AG04450 (cell line): ENCODE measurements at regions not wholly inside any gene's neighbourhood (a gene's known extent, or its start where the extent isn't known, plus 50 kb on each side); places are given as distances from the start of the nearest gene placed in this dataset.

Experiments used
- CTCF ChIA-PET: fragments of 300-600, 350-600 bp; formaldehyde crosslinking; extraction: SDS; loops from one replicate; lab custom pipeline; 2022; ENCODE audit warnings: antibody characterized with exemption, inconsistent platforms; lab: Charles Lee
- POLR2A ChIA-PET: fragments of 350-600 bp; formaldehyde crosslinking; extraction: SDS; loops from one replicate; lab custom pipeline; 2021; ENCODE audit warnings: antibody characterized with exemption, inconsistent platforms; lab: Yijun Ruan, JAX
- DNase-seq: peaks from one replicate; pipeline ENCODE4 v3.0.0-alpha.2; 2011; ENCODE audit warnings: low read depth, low spot score
- H3K27ac ChIP-seq: one replicate; pipeline ENCODE4 v1.5.1; 2012; ENCODE audit warnings: low read depth, low read length, control low read depth
- H3K27me3 ChIP-seq: one replicate; pipeline ENCODE4 v1.6.0; 2012; ENCODE audit warnings: low read length; ENCODE audit not compliant: control insufficient read depth, insufficient read depth
- H3K4me3 ChIP-seq: 2 replicates; pipeline ENCODE4 v1.5.1; 2011; ENCODE audit warnings: mild to moderate bottlenecking, low read depth, low read length, control low read depth
- H3K9me3 ChIP-seq: 2 replicates; pipeline ENCODE4 v1.5.1; 2012; ENCODE audit warnings: low read length; ENCODE audit not compliant: control insufficient read depth, insufficient read depth
- TF ChIP-seq, protein P1 (sequence below): IDR thresholded peaks from 2 replicates; pipeline ENCODE4 v1.5.1; 2011; ENCODE audit warnings: low read depth, low read length, control low read depth, inconsistent platforms

GRCh38 chr5:24068524-24068923 lies 561.1 kb downstream of the PRDM9 start:
- TF ChIP-seq, protein P1, sequence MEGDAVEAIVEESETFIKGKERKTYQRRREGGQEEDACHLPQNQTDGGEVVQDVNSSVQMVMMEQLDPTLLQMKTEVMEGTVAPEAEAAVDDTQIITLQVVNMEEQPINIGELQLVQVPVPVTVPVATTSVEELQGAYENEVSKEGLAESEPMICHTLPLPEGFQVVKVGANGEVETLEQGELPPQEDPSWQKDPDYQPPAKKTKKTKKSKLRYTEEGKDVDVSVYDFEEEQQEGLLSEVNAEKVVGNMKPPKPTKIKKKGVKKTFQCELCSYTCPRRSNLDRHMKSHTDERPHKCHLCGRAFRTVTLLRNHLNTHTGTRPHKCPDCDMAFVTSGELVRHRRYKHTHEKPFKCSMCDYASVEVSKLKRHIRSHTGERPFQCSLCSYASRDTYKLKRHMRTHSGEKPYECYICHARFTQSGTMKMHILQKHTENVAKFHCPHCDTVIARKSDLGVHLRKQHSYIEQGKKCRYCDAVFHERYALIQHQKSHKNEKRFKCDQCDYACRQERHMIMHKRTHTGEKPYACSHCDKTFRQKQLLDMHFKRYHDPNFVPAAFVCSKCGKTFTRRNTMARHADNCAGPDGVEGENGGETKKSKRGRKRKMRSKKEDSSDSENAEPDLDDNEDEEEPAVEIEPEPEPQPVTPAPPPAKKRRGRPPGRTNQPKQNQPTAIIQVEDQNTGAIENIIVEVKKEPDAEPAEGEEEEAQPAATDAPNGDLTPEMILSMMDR: no peak
- POLR2A ChIA-PET: no interaction called here
- CTCF ChIA-PET: no interaction called here
- H3K27me3 ChIP-seq: no peaks in the 10 kb centered on the region
- no peak for DNase-seq
- peaks cover 9% of the 10 kb centered on the region; the same call in 1 of the 2 replicates for H3K9me3 ChIP-seq
- no peak overlapping the region for H3K27ac ChIP-seq
- no peak overlapping the region for H3K4me3 ChIP-seq

DNA sequence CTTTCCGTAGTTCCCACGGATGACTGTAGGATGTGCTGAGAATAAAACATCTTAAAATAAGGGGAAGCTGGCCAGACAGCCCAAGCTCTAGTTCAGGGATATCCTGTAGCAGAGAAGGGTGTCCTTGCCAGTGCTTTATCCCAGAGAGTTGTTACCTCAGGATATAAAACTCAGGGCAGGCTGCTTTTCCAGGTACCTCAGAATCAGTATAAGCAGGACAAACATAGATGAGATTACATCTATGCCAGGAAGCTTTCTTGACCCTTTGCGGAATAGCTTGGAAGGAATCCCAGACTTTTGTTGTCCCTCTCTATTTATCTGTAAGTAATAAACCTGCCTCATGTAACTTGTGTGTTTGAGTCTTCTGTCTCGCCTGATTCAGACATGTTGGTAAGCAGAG lies 565.7 kb downstream of the PRDM9 start:
- Histone ChIP-seq H3K4me3 (no peak overlapping the region), H3K27me3 (no peaks in the 10 kb centered on the region), H3K9me3 (peaks cover 9% of the 10 kb centered on the region; the same call in 1 of the 2 replicates), H3K27ac (no peak overlapping the region)
- CTCF ChIA-PET: no interaction called here
- TF ChIP-seq, protein P1: no peak
- POLR2A ChIA-PET: no interaction called here
- no peak for DNase-seq

DNA sequence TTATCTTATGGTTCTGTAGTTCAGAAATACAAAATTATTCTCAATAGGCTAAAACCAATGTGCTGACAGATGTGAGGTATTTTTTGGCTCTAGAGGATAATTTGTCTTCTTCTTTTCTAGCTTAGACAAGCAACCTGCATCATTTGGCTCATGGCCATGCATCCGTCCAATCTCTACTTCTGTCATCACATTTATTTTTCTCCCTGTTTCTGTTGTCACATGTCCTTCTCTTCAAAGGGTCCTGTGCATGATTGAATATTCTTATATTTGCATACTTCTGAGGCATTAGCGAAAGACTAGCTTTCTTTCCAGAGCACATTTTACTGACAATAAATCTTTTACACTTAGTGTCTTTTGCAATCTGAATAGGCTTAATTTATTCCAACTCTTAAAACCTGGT lies 564.7 kb downstream of the CDH10 start:
- CTCF ChIA-PET: no interaction called here
- Histone ChIP-seq H3K4me3 (no peak overlapping the region), H3K27ac (no peak overlapping the region), H3K9me3 (peaks cover 8% of the 10 kb centered on the region; the same call in 1 of the 2 replicates), H3K27me3 (no peaks in the 10 kb centered on the region)
- DNase-seq: no peak
- POLR2A ChIA-PET: no interaction called here
- TF ChIP-seq, protein P1: no peak

DNA sequence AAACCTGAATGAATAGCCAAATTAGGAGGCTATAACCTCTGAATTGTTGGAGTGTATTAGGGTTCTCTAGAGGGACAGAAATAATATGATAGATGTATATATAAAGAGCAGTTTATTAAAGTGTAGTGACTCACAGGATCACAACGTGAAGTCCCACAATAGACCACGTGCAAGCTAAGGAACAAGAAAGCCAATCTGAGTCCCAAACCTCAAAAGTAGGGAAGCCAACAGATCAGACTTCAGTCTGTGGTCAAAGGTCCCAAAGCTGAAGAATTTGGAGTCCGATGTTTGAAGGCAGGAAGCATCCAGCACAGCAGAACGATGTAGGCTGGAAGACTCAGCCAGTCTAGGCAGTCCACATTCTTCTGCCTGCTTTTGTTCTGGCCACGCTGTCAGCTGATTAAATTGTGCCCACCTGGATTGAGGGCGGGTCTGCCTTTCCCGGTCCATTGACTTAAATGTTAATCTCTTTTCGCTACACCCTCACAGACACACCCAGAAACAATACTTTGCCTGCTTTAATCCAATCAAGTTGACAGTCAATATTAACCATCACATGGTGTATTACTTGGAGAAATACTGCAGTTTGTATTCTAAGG lies 550.6 kb downstream of the CDH10 start:
- TF ChIP-seq, protein P1: no peak
- no peaks in the 10 kb centered on the region for H3K27me3 ChIP-seq
- DNase-seq: no peak
- H3K9me3 ChIP-seq: peaks cover 4% of the 10 kb centered on the region
- H3K27ac ChIP-seq: no peak overlapping the region
- POLR2A ChIA-PET: no interaction called here
- H3K4me3 ChIP-seq: no peak overlapping the region
- CTCF ChIA-PET: interaction anchor here (0.7 kb wide), 2 partner anchors 31 to 119 kb away, joined by 3 to 6 read pairs; no protein-coding TSS in a partner anchor

- DNase-seq: no peak
- POLR2A ChIA-PET: no interaction called here
- H3K27ac ChIP-seq: no peak overlapping the region
- no peak overlapping the region for H3K4me3 ChIP-seq
- no peaks in the 10 kb centered on the region for H3K27me3 ChIP-seq
- CTCF ChIA-PET: no interaction called here
- TF ChIP-seq, protein P1: no peak
- H3K9me3 ChIP-seq: peaks cover 7% of the 10 kb centered on the region; the same call in 1 of the 2 replicates
Measured at GRCh38 chr5:24102010-24102409, 542.8 kb downstream of the CDH10 start.
